ENCODE measurements at regions not wholly inside any gene's neighbourhood (a gene's known extent, or its start where the extent isn't known, plus 50 kb on each side); places are given as distances from the start of the nearest gene placed in this dataset.

- TF ChIP-seq YY1 (IDR thresholded peaks at IDR 0.05; ENCODE audit: insufficient read depth, insufficient read length) (no peak), ZNF274 (IDR thresholded peaks at IDR 0.05; ENCODE audit: low read depth, low read length) (no peak), SUZ12 (IDR thresholded peaks at IDR 0.05; ENCODE audit: extremely low read depth, insufficient read depth, insufficient read length) (no peak)
Measured at GRCh38 chr10:76721891-76722505, 915.6 kb downstream of the KCNMA1 start.
